BLaER1 treated with 17β-estradiol and CSF1 and Interleukin-3, amounts not matched to agents 10 nM and 100 nM (cell line): ENCODE measurements at regions not wholly inside any gene's neighbourhood (a gene's known extent, or its start where the extent isn't known, plus 50 kb on each side); places are given as distances from the start of the nearest gene placed in this dataset.
"Not testable (repeated sequence)": the region's sequence is repeated elsewhere in the genome, so short reads cannot be mapped to it uniquely, and the experiment has no call there.

ENCODE experiments used
- H3K27ac ChIP-seq, 11 experiments: shearing (Covaris generic); formaldehyde crosslinking; 2 replicates each; pipeline ENCODE4 v1.8.1; 2022
- H3K27me3 ChIP-seq, 11 experiments: shearing (Covaris generic); formaldehyde crosslinking; 2 replicates each; pipeline ENCODE4 v1.8.1; 2022
- H3K36me3 ChIP-seq, 11 experiments: shearing (Covaris generic); formaldehyde crosslinking; 2 replicates each; pipeline ENCODE4 v1.8.1; 2022
- H3K4me1 ChIP-seq, 10 experiments: shearing (Covaris generic); formaldehyde crosslinking; 2 replicates each; pipeline ENCODE4 v1.8.1; 2022
- H3K4me2 ChIP-seq, 11 experiments: shearing (Covaris generic); formaldehyde crosslinking; 2 replicates each; pipeline ENCODE4 v1.8.1; 2022
- H3K4me3 ChIP-seq, 10 experiments: shearing (Covaris generic); formaldehyde crosslinking; 2 replicates each; pipeline ENCODE4 v1.8.1; 2022
- H3K9ac ChIP-seq, 11 experiments: shearing (Covaris generic); formaldehyde crosslinking; 2 replicates each; pipeline ENCODE4 v1.8.1; 2022
- H3K9me3 ChIP-seq, 11 experiments: shearing (Covaris generic); formaldehyde crosslinking; replicated peaks in 1 of 11; 2 replicates each; pipeline ENCODE4 v1.8.1; 2022
- H4K20me1 ChIP-seq, 11 experiments: shearing (Covaris generic); formaldehyde crosslinking; 2 replicates each; pipeline ENCODE4 v1.8.1; 2022
- Cebpa-rat ChIP-seq, 11 experiments: shearing (Covaris generic); IDR thresholded peaks; 2 replicates each; pipeline ENCODE4 v1.8.1; 2022

- H3K4me1 ChIP-seq, result peaks cover 0 to 7% (median 0%) of the 10 kb centered on the region in 10 experiments; a peak in 4 of 20 replicates
- H3K9ac ChIP-seq, result no peak overlapping the region
- no peaks in the 10 kb centered on the region for H3K27me3 ChIP-seq
- H3K4me3 ChIP-seq, result no peak overlapping the region
- H3K36me3 ChIP-seq, result no peaks in the 10 kb centered on the region
- H3K9me3 ChIP-seq, result no peaks in the 10 kb centered on the region
- no peak for TF ChIP-seq Cebpa-rat (IDR thresholded peaks at IDR 0.05)
- H3K4me2 ChIP-seq, result peak overlapping the region in 2 of 11 experiments; percentile 28; a peak in 4 of 22 replicates
- no peaks in the 10 kb centered on the region for H4K20me1 ChIP-seq
- no peak overlapping the region for H3K27ac ChIP-seq
Measured at GRCh38 chr4:126533146-126533805, 1099.5 kb upstream of the INTU start.

- TF ChIP-seq Cebpa-rat (IDR thresholded peaks at IDR 0.05), result no peak
- no peak overlapping the region for H3K4me3 ChIP-seq
- H3K4me2 ChIP-seq, result no peak overlapping the region
- H3K9me3 ChIP-seq, result no peaks in the 10 kb centered on the region
- no peak overlapping the region for H3K27ac ChIP-seq
- no peaks in the 10 kb centered on the region for H4K20me1 ChIP-seq
- no peaks in the 10 kb centered on the region for H3K36me3 ChIP-seq
- H3K9ac ChIP-seq, result no peak overlapping the region
- no peaks in the 10 kb centered on the region for H3K27me3 ChIP-seq
- peaks cover 0 to 6% (median 0%) of the 10 kb centered on the region in 10 experiments; a peak in 4 of 20 replicates for H3K4me1 ChIP-seq
Measured at GRCh38 chr4:126539771-126540170, 1093.0 kb upstream of the INTU start.

GRCh38 chr4:126541820-126542219 is 1090.9 kb upstream of the INTU start:
- H3K36me3 ChIP-seq, result no peaks in the 10 kb centered on the region
- no peak overlapping the region for H3K4me3 ChIP-seq
- H3K4me2 ChIP-seq, result no peak overlapping the region
- H3K27me3 ChIP-seq, result no peaks in the 10 kb centered on the region
- no peaks in the 10 kb centered on the region for H4K20me1 ChIP-seq
- no peak overlapping the region for H3K9ac ChIP-seq
- H3K9me3 ChIP-seq, result no peaks in the 10 kb centered on the region
- no peak overlapping the region for H3K27ac ChIP-seq
- TF ChIP-seq Cebpa-rat (IDR thresholded peaks at IDR 0.05), result no peak
- H3K4me1 ChIP-seq, result peaks cover 0 to 6% (median 0%) of the 10 kb centered on the region in 10 experiments; a peak in 4 of 20 replicates

- TF ChIP-seq Cebpa-rat (IDR thresholded peaks at IDR 0.05), result no peak
- Histone ChIP-seq H3K9me3 (no peaks in the 10 kb centered on the region), H3K9ac (no peak overlapping the region), H4K20me1 (no peaks in the 10 kb centered on the region), H3K4me1 (peaks cover 0 to 6% (median 0%) of the 10 kb centered on the region in 10 experiments; a peak in 4 of 20 replicates), H3K27ac (no peak overlapping the region), H3K27me3 (no peaks in the 10 kb centered on the region), H3K4me3 (no peak overlapping the region), H3K36me3 (no peaks in the 10 kb centered on the region), H3K4me2 (no peak overlapping the region)
Measured at GRCh38 chr4:126544276-126544675, 1088.5 kb upstream of the INTU start.

GRCh38 chr4:126546197-126546596 is 1086.6 kb upstream of the INTU start:
- H3K4me1 ChIP-seq, H3K36me3 ChIP-seq, H3K4me3 ChIP-seq, H4K20me1 ChIP-seq, H3K4me2 ChIP-seq, H3K27me3 ChIP-seq, H3K9ac ChIP-seq, H3K9me3 ChIP-seq, H3K27ac ChIP-seq: not testable (repeated sequence)

- Histone ChIP-seq H4K20me1 (no peaks in the 10 kb centered on the region), H3K27me3 (no peaks in the 10 kb centered on the region), H3K27ac (no peak overlapping the region), H3K36me3 (no peaks in the 10 kb centered on the region), H3K4me3 (no peak overlapping the region), H3K4me2 (no peak overlapping the region), H3K4me1 (no peaks in the 10 kb centered on the region), H3K9me3 (no peaks in the 10 kb centered on the region), H3K9ac (no peak overlapping the region)
- no peak for TF ChIP-seq Cebpa-rat (IDR thresholded peaks at IDR 0.05)
Measured at GRCh38 chr4:126547352-126547751, 1085.4 kb upstream of the INTU start.

- H3K4me1 ChIP-seq, result no peaks in the 10 kb centered on the region
- no peak for TF ChIP-seq Cebpa-rat (IDR thresholded peaks at IDR 0.05)
- H3K27ac ChIP-seq, result no peak overlapping the region
- no peaks in the 10 kb centered on the region for H3K9me3 ChIP-seq
- no peak overlapping the region for H3K4me2 ChIP-seq
- no peak overlapping the region for H3K9ac ChIP-seq
- H4K20me1 ChIP-seq, result no peaks in the 10 kb centered on the region
- no peak overlapping the region for H3K4me3 ChIP-seq
- no peaks in the 10 kb centered on the region for H3K36me3 ChIP-seq
- no peaks in the 10 kb centered on the region for H3K27me3 ChIP-seq
Measured at GRCh38 chr4:126548890-126549289, 1083.9 kb upstream of the INTU start.

- TF ChIP-seq Cebpa-rat (IDR thresholded peaks at IDR 0.05), result no peak
- Histone ChIP-seq H3K4me2 (no peak overlapping the region), H3K4me1 (no peaks in the 10 kb centered on the region), H3K27ac (no peak overlapping the region), H3K9ac (no peak overlapping the region), H3K9me3 (no peaks in the 10 kb centered on the region), H4K20me1 (no peaks in the 10 kb centered on the region), H3K27me3 (no peaks in the 10 kb centered on the region), H3K4me3 (no peak overlapping the region), H3K36me3 (no peaks in the 10 kb centered on the region)
Measured at GRCh38 chr4:126552321-126552720, 1080.4 kb upstream of the INTU start.

GRCh38 chr4:126553248-126553647 is 1079.5 kb upstream of the INTU start:
- no peaks in the 10 kb centered on the region for H3K36me3 ChIP-seq
- TF ChIP-seq Cebpa-rat (IDR thresholded peaks at IDR 0.05), result no peak
- H3K27me3 ChIP-seq, result no peaks in the 10 kb centered on the region
- H3K27ac ChIP-seq, result no peak overlapping the region
- H3K4me2 ChIP-seq, result no peak overlapping the region
- no peak overlapping the region for H3K9ac ChIP-seq
- H3K4me1 ChIP-seq, result no peaks in the 10 kb centered on the region
- no peaks in the 10 kb centered on the region for H3K9me3 ChIP-seq
- no peaks in the 10 kb centered on the region for H4K20me1 ChIP-seq
- H3K4me3 ChIP-seq, result no peak overlapping the region

GRCh38 chr4:126558596-126558995 is 1074.2 kb upstream of the INTU start:
- Histone ChIP-seq H4K20me1 (no peaks in the 10 kb centered on the region), H3K4me2 (no peak overlapping the region), H3K36me3 (no peaks in the 10 kb centered on the region)

More at GRCh38 chr4:126558596-126558995, 1074.2 kb upstream of the INTU start:
- no peak overlapping the region for H3K9ac ChIP-seq
- H3K4me3 ChIP-seq, result no peak overlapping the region
- no peak for TF ChIP-seq Cebpa-rat (IDR thresholded peaks at IDR 0.05)
- H3K27ac ChIP-seq, result no peak overlapping the region
- H3K27me3 ChIP-seq, result no peaks in the 10 kb centered on the region
- H3K4me1 ChIP-seq, result no peaks in the 10 kb centered on the region
- no peaks in the 10 kb centered on the region for H3K9me3 ChIP-seq
